ENCODE measurements at regions not wholly inside any gene's neighbourhood (a gene's known extent, or its start where the extent isn't known, plus 50 kb on each side); places are given as distances from the start of the nearest gene placed in this dataset.

DNA sequence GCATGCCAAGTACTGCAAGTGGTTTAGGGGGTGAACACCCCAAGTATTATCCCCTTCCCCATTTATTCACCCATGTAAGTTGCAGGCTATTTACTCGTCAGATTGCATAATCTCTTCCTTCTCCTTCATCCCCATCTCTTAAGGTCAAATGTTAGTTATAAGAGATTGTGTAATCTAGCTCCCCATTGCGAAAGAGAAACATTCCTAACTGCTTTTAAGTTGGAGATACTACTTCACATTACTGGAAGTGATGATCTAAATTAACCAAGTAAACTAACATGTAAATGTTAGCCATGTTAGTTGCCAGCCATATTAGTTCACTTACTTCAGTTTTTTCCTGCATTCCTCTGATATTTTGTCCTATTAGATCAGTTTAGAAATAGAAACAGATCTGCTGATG lies 262.3 kb downstream of the TAF11L14 start:
- Histone ChIP-seq H2AFZ (ENCODE audit: control insufficient read depth, low read length) (no peak overlapping the region), H3K9me3 (ENCODE audit: control insufficient read depth, low read depth, low read length) (no peaks in the 10 kb centered on the region), H4K20me1 (ENCODE audit: control insufficient read depth, extremely low read depth, insufficient read depth, low read length) (no peaks in the 10 kb centered on the region), H3K4me3 (ENCODE audit: control insufficient read depth in 2 of 3, extremely low read depth in 1 of 3, insufficient read depth in 2 of 3, low read depth in 1 of 3, low read length in 3 of 3) (no peak overlapping the region), H3K36me3 (ENCODE audit: control insufficient read depth in 2 of 2, extremely low read depth in 1 of 2, insufficient read depth in 2 of 2, low read length in 2 of 2) (no peaks in the 10 kb centered on the region), H3K27ac (ENCODE audit: control insufficient read depth, insufficient read depth, low read length) (no peak overlapping the region), H3K9me1 (ENCODE audit: control insufficient read depth, extremely low read depth, insufficient read depth, low read length) (no peaks in the 10 kb centered on the region), H3K4me2 (ENCODE audit: control insufficient read depth, extremely low read depth, insufficient read depth, low read depth, low read length) (no peak overlapping the region), H3K9ac (ENCODE audit: control insufficient read depth, extremely low read depth, insufficient read depth, low read length) (no peak overlapping the region), H3K4me1 (ENCODE audit: control insufficient read depth, extremely low read depth, insufficient read depth, low read length) (peaks cover 14% of the 10 kb centered on the region), H3K79me2 (ENCODE audit: control insufficient read depth, insufficient read depth, low read length) (no peaks in the 10 kb centered on the region), H3K27me3 (ENCODE audit: control insufficient read depth, extremely low read depth, insufficient read depth, low read length) (no peaks in the 10 kb centered on the region)
- dilution Hi-C loops (cut with MboI; ENCODE audit: extremely low pct_ligation_motif_present, low sequenced_read_pairs), result no loop called here
- no peak for TF ChIP-seq EZH2 (IDR thresholded peaks at IDR 0.05; ENCODE audit: low read length)
- TF ChIP-seq, protein P1, sequence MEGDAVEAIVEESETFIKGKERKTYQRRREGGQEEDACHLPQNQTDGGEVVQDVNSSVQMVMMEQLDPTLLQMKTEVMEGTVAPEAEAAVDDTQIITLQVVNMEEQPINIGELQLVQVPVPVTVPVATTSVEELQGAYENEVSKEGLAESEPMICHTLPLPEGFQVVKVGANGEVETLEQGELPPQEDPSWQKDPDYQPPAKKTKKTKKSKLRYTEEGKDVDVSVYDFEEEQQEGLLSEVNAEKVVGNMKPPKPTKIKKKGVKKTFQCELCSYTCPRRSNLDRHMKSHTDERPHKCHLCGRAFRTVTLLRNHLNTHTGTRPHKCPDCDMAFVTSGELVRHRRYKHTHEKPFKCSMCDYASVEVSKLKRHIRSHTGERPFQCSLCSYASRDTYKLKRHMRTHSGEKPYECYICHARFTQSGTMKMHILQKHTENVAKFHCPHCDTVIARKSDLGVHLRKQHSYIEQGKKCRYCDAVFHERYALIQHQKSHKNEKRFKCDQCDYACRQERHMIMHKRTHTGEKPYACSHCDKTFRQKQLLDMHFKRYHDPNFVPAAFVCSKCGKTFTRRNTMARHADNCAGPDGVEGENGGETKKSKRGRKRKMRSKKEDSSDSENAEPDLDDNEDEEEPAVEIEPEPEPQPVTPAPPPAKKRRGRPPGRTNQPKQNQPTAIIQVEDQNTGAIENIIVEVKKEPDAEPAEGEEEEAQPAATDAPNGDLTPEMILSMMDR (optimal IDR thresholded peaks at IDR 0.05 in 1 of 3, IDR thresholded peaks at IDR 0.05 in 1 of 3, conservative IDR thresholded peaks at IDR 0.05 in 1 of 3; ENCODE audit: extremely low read depth in 1 of 3, insufficient read depth in 2 of 3, low read length in 3 of 3), result no peak
- FAIRE-seq (peak; percentile 5), DNase-seq (ENCODE audit: low read depth, low spot score) (no peak)

DNA sequence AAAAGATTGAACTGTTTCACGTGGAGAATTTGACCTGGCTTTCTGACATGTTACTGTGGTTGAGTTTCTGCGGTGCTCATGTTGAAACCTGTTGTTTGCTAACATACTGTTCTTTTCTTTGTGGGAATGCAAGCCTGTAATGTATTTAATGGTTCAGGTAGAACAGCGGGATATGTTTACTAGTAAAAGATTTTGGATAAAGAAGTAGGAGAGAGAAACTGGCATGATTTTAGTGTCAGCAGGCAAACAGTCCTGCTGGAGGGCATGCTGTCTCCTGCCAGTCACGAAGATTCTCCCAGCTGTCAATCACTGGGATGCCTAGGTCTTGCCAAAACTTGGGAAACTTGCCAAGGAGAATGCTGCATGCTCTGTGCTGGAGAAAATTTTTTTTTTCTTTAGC lies 263.5 kb downstream of the TAF11L14 start:
- Histone ChIP-seq H3K36me3 (ENCODE audit: control insufficient read depth in 2 of 2, extremely low read depth in 1 of 2, insufficient read depth in 2 of 2, low read length in 2 of 2) (no peaks in the 10 kb centered on the region), H3K9ac (ENCODE audit: control insufficient read depth, extremely low read depth, insufficient read depth, low read length) (no peak overlapping the region), H3K27ac (ENCODE audit: control insufficient read depth, insufficient read depth, low read length) (no peak overlapping the region), H3K27me3 (ENCODE audit: control insufficient read depth, extremely low read depth, insufficient read depth, low read length) (no peaks in the 10 kb centered on the region), H3K4me2 (ENCODE audit: control insufficient read depth, extremely low read depth, insufficient read depth, low read depth, low read length) (peak overlapping the region; percentile 73), H3K9me3 (ENCODE audit: control insufficient read depth, low read depth, low read length) (no peaks in the 10 kb centered on the region), H3K79me2 (ENCODE audit: control insufficient read depth, insufficient read depth, low read length) (no peaks in the 10 kb centered on the region), H3K4me3 (ENCODE audit: control insufficient read depth in 2 of 3, extremely low read depth in 1 of 3, insufficient read depth in 2 of 3, low read depth in 1 of 3, low read length in 3 of 3) (peak overlapping the region in 2 of 3 experiments; percentile 30 to 41), H3K9me1 (ENCODE audit: control insufficient read depth, extremely low read depth, insufficient read depth, low read length) (no peaks in the 10 kb centered on the region), H4K20me1 (ENCODE audit: control insufficient read depth, extremely low read depth, insufficient read depth, low read length) (no peaks in the 10 kb centered on the region), H2AFZ (ENCODE audit: control insufficient read depth, low read length) (peak overlapping the region; percentile 24), H3K4me1 (ENCODE audit: control insufficient read depth, extremely low read depth, insufficient read depth, low read length) (peaks cover 14% of the 10 kb centered on the region)
- peak; percentile 23 for DNase-seq (ENCODE audit: low read depth, low spot score)
- dilution Hi-C loops (cut with MboI; ENCODE audit: extremely low pct_ligation_motif_present, low sequenced_read_pairs), result no loop called here
- peak; percentile 73 for FAIRE-seq
- TF ChIP-seq EZH2 (IDR thresholded peaks at IDR 0.05; ENCODE audit: low read length), result no peak
- TF ChIP-seq, protein P1 (optimal IDR thresholded peaks at IDR 0.05 in 1 of 3, IDR thresholded peaks at IDR 0.05 in 1 of 3, conservative IDR thresholded peaks at IDR 0.05 in 1 of 3; ENCODE audit: extremely low read depth in 1 of 3, insufficient read depth in 2 of 3, low read length in 3 of 3), result no peak
